ENCODE measurements at regions not wholly inside any gene's neighbourhood (a gene's known extent, or its start where the extent isn't known, plus 50 kb on each side); places are given as distances from the start of the nearest gene placed in this dataset.

DNA sequence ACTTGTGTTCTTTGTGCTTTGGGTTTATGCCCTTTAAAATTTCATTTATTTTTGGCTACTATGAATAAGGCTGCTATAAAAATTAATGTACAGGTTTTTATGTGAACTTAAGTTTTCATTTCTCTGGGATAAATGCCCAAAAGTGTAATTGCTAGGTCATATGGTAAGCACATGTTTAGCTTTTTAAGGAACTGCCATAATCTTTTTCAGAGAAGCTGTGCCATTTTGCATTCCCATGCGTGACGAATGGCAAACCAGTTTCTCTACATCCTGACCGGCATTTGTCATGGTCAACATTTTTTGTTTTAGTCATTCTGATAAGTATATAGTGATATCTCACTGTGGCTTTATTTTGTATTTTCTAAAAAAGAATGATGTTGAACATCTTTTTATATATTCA is 236.0 kb upstream of the SGK1 start:
- no peaks in the 10 kb centered on the region for H3K27me3 ChIP-seq (ENCODE audit: insufficient read depth, low read depth)
- H3K4me3 ChIP-seq: no peak overlapping the region
- peaks cover 14% of the 10 kb centered on the region for H3K4me1 ChIP-seq (replicated peaks; ENCODE audit: insufficient read depth)
- H3K79me2 ChIP-seq (ENCODE audit: low read depth): no peaks in the 10 kb centered on the region
- no peak for DNase-seq
- no peaks in the 10 kb centered on the region; the same call in 1 of the 2 replicates for H3F3A ChIP-seq (ENCODE audit: insufficient read depth, low read depth)
- BruUV-seq (replicated peaks): no TSS peak
- H3K36me3 ChIP-seq (ENCODE audit: low read depth): no peaks in the 10 kb centered on the region
- no peak overlapping the region for H3K4me2 ChIP-seq
- H2AFZ ChIP-seq: no peak overlapping the region
- no peaks in the 10 kb centered on the region for H3K9me2 ChIP-seq (ENCODE audit: insufficient read depth)
- H3K9me3 ChIP-seq (ENCODE audit: insufficient read depth, low read depth): peaks cover 9% of the 10 kb centered on the region; the same call in 1 of the 2 replicates
- H3K27ac ChIP-seq: no peak overlapping the region
- intact Hi-C loops (cut with micrococcal nuclease; ENCODE audit: unreplicated experiment): no loop called here
- ChIA-PET POLR2A (ENCODE audit: unreplicated experiment) (no interaction called here), CTCF (no interaction called here)
- TF ChIP-seq, protein P1, sequence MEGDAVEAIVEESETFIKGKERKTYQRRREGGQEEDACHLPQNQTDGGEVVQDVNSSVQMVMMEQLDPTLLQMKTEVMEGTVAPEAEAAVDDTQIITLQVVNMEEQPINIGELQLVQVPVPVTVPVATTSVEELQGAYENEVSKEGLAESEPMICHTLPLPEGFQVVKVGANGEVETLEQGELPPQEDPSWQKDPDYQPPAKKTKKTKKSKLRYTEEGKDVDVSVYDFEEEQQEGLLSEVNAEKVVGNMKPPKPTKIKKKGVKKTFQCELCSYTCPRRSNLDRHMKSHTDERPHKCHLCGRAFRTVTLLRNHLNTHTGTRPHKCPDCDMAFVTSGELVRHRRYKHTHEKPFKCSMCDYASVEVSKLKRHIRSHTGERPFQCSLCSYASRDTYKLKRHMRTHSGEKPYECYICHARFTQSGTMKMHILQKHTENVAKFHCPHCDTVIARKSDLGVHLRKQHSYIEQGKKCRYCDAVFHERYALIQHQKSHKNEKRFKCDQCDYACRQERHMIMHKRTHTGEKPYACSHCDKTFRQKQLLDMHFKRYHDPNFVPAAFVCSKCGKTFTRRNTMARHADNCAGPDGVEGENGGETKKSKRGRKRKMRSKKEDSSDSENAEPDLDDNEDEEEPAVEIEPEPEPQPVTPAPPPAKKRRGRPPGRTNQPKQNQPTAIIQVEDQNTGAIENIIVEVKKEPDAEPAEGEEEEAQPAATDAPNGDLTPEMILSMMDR (conservative IDR thresholded peaks at IDR 0.05): no peak
- no peak for TF ChIP-seq EZH2 (IDR thresholded peaks at IDR 0.05; ENCODE audit: low read depth)
- no peaks in the 10 kb centered on the region for H4K20me1 ChIP-seq (ENCODE audit: insufficient read depth)

DNA sequence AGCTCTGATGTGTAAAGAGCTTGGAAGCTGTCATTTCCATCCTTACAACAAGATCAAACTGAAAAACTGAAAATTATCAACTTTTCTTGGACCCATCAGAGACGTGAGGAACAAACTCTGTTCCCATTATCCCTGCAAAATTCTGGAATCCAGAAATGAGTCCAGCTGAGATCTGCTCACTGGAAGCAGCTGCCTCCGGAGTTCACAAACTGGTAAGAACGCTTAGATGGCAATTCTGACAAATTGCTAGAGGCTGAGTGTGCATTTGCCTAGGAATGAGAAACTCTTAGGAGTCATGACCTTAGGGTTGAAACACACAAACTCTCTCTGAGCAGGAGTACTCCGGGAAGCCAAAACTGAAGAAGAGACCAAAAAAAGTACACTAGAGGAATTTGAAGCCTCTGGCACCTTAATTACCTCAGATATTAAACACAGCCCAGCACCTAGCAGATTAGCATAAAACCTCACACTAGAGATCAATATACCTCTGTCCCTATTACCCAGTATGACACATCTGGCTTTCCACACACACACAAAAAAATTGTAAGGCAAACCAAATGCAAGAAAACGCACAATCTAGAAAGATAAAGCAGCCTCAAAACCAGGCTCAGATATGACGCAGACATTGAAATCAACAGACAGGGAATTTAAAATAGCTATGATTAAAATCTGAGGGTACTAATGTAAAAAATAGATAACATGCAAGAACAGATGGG is 233.5 kb upstream of the SGK1 start:
- Histone ChIP-seq H3K4me3 (no peak overlapping the region), H3K9me3 (ENCODE audit: insufficient read depth, low read depth) (0 out of 2 replicates have a peak, but pooled peaks cover 3% of the 10 kb centered on the region), H3K27ac (no peak overlapping the region), H3K36me3 (ENCODE audit: low read depth) (no peaks in the 10 kb centered on the region), H4K20me1 (ENCODE audit: insufficient read depth) (no peaks in the 10 kb centered on the region), H3K4me2 (peak overlapping the region; percentile 20), H3K9me2 (ENCODE audit: insufficient read depth) (no peaks in the 10 kb centered on the region), H3F3A (ENCODE audit: insufficient read depth, low read depth) (no peaks in the 10 kb centered on the region; the same call in 1 of the 2 replicates), H3K79me2 (ENCODE audit: low read depth) (no peaks in the 10 kb centered on the region), H2AFZ (no peak overlapping the region), H3K4me1 (replicated peaks; ENCODE audit: insufficient read depth) (peaks cover 14% of the 10 kb centered on the region), H3K27me3 (ENCODE audit: insufficient read depth, low read depth) (no peaks in the 10 kb centered on the region)
- intact Hi-C loops (cut with micrococcal nuclease; ENCODE audit: unreplicated experiment): no loop called here
- DNase-seq: peak in 1 of 2 experiments; percentile 63
- no peak for TF ChIP-seq EZH2 (IDR thresholded peaks at IDR 0.05; ENCODE audit: low read depth)
- TF ChIP-seq, protein P1 (conservative IDR thresholded peaks at IDR 0.05): no peak
- no TSS peak for BruUV-seq (replicated peaks)
- CTCF ChIA-PET: interaction anchor here (0.7 kb wide), 1 partner anchor 25 kb away, joined by 8 read pairs; no protein-coding TSS in a partner anchor
- POLR2A ChIA-PET (ENCODE audit: unreplicated experiment): interaction anchor here (0.6 to 0.7 kb wide), 2 partner anchors 72 to 264 kb away, joined by 3 read pairs; no protein-coding TSS in a partner anchor

DNA sequence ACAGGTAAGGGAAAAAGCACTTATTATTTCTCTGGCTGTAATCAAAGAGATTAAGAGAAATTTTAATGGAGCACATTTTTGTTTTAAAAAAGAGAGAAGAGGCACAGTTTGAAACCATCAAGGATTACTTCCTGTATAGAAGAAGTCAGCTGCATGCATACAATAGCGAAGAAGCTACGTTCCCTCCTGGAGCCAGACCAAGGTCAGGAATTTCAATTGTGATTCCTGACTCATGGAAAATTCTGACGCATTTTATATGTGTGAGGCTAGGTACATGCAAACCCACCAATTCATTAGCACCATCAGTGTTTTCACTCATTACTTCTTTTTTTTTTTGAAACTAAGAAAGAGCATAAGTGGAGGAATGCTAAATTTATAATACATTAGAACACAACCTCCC is 232.7 kb upstream of the SGK1 start:
- Histone ChIP-seq H3K4me3 (no peak overlapping the region), H3K9me3 (ENCODE audit: insufficient read depth, low read depth) (0 out of 2 replicates have a peak, but pooled peaks cover 3% of the 10 kb centered on the region), H3K27me3 (ENCODE audit: insufficient read depth, low read depth) (no peaks in the 10 kb centered on the region), H3K4me2 (no peak overlapping the region), H3K9me2 (ENCODE audit: insufficient read depth) (no peaks in the 10 kb centered on the region), H3K27ac (no peak overlapping the region), H4K20me1 (ENCODE audit: insufficient read depth) (no peaks in the 10 kb centered on the region), H3F3A (ENCODE audit: insufficient read depth, low read depth) (no peaks in the 10 kb centered on the region; the same call in 1 of the 2 replicates), H2AFZ (no peak overlapping the region), H3K4me1 (replicated peaks; ENCODE audit: insufficient read depth) (peaks cover 14% of the 10 kb centered on the region), H3K79me2 (ENCODE audit: low read depth) (no peaks in the 10 kb centered on the region), H3K36me3 (ENCODE audit: low read depth) (no peaks in the 10 kb centered on the region)
- CTCF ChIA-PET: interaction anchor here (0.7 kb wide), 1 partner anchor 24 kb away, joined by 8 read pairs; no protein-coding TSS in a partner anchor
- intact Hi-C loops (cut with micrococcal nuclease; ENCODE audit: unreplicated experiment): no loop called here
- BruUV-seq (replicated peaks): no TSS peak
- DNase-seq: no peak
- POLR2A ChIA-PET (ENCODE audit: unreplicated experiment): interaction anchor here (0.6 kb wide), 1 partner anchor 263 kb away, joined by 3 read pairs; no protein-coding TSS in a partner anchor
- TF ChIP-seq EZH2 (IDR thresholded peaks at IDR 0.05; ENCODE audit: low read depth): no peak
- TF ChIP-seq, protein P1 (conservative IDR thresholded peaks at IDR 0.05): no peak
